ENCODE measurements at regions not wholly inside any gene's neighbourhood (a gene's known extent, or its start where the extent isn't known, plus 50 kb on each side); places are given as distances from the start of the nearest gene placed in this dataset.

DNA sequence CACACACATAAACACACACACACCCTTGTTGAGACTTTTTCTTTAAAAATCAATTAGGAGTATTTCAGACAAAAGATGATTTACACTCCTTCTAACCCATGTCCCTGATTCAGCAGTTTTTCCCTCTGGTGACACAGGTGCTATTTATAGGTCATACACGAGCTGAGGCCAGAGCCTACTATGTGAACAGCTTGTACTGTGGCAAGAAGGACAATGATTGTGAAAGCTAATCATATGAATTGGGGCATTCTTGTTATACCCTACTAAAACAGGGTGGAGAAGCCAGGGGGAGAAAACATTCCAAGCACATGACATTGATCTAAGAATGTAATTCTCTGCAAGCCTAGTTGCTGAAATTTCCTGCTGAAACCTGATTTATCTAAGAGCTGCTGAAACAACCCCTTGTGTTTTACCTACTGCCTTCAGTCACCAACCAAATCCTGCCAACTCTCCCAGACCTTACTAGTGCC, 60.3 kb downstream of the XCL1 start:
- Mint-ChIP-seq H3K9me3 (no peaks in the 10 kb centered on the region), H3K4me1 (peaks cover 2% of the 10 kb centered on the region in 2 experiments; a peak in 1 of 4 replicates), H3K27me3 (ENCODE audit: low read depth) (no peaks in the 10 kb centered on the region; the same call in 1 of the 2 replicates), H3K27ac (no peak overlapping the region), H3K4me3 (no peak overlapping the region), H3K36me3 (ENCODE audit: insufficient read depth in 1 of 3, low read depth in 3 of 3) (no peaks in the 10 kb centered on the region)
- Histone ChIP-seq H2BK20ac (ENCODE audit: low read depth, low read length, poor library complexity, severe bottlenecking) (no peak overlapping the region), H4K91ac (ENCODE audit: insufficient read length, low read depth, low read length) (no peak overlapping the region), H3K9me3 (ENCODE audit: control insufficient read depth, low read depth, low read length) (no peaks in the 10 kb centered on the region), H3K4me2 (ENCODE audit: insufficient read depth, insufficient read length, low read length) (no peak overlapping the region), H2BK12ac (ENCODE audit: insufficient read length, low read depth, low read length) (no peak overlapping the region), H3K56ac (ENCODE audit: insufficient read length, low read depth, low read length) (no peak overlapping the region), H4K8ac (replicated peaks; ENCODE audit: insufficient read length, low read depth, low read length) (no peak overlapping the region), H3K27ac (ENCODE audit: insufficient read length, low read depth, low read length) (no peak overlapping the region), H3K4me1 (ENCODE audit: insufficient read depth, low read length) (no peaks in the 10 kb centered on the region), H2BK5ac (ENCODE audit: insufficient read length, low read length) (no peak overlapping the region), H3K79me2 (ENCODE audit: insufficient read depth, low read length) (no peaks in the 10 kb centered on the region), H3K23ac (ENCODE audit: insufficient read length, low read depth, low read length) (no peak overlapping the region), H2AFZ (ENCODE audit: low read length) (no peak overlapping the region), H3K4ac (ENCODE audit: low read depth, low read length) (no peak overlapping the region), H3T11ph (ENCODE audit: low read length) (no peak overlapping the region), H3K27me3 (ENCODE audit: insufficient read depth, low read length) (no peaks in the 10 kb centered on the region), H3K14ac (ENCODE audit: insufficient read depth, low read length) (no peak overlapping the region), H4K20me1 (ENCODE audit: control insufficient read depth, insufficient read depth, insufficient read length) (no peaks in the 10 kb centered on the region), H3K23me2 (ENCODE audit: insufficient read length, low read depth, low read length, poor library complexity, severe bottlenecking) (no peaks in the 10 kb centered on the region), H3K79me1 (ENCODE audit: insufficient read depth, low read depth, low read length, poor library complexity, severe bottlenecking) (no peaks in the 10 kb centered on the region), H2BK15ac (ENCODE audit: low read depth, low read length) (no peak overlapping the region), H2BK120ac (ENCODE audit: low read depth, low read length, poor library complexity, severe bottlenecking) (no peak overlapping the region), H3K18ac (ENCODE audit: insufficient read length, low read depth, low read length) (no peak overlapping the region), H2AK5ac (ENCODE audit: insufficient read length, low read length) (no peak overlapping the region), H3K9ac (ENCODE audit: extremely low read depth, insufficient read length, low read length) (no peak overlapping the region), H4K5ac (ENCODE audit: insufficient read length, low read depth, low read length) (no peak overlapping the region)
- WGBS (ENCODE audit: extremely low coverage, insufficient read length, low lambda C conversion rate): no CpG with 5 or more reads among the region's 1 CpG
- DNase-seq: no peak
- TF ChIP-seq, protein P1, sequence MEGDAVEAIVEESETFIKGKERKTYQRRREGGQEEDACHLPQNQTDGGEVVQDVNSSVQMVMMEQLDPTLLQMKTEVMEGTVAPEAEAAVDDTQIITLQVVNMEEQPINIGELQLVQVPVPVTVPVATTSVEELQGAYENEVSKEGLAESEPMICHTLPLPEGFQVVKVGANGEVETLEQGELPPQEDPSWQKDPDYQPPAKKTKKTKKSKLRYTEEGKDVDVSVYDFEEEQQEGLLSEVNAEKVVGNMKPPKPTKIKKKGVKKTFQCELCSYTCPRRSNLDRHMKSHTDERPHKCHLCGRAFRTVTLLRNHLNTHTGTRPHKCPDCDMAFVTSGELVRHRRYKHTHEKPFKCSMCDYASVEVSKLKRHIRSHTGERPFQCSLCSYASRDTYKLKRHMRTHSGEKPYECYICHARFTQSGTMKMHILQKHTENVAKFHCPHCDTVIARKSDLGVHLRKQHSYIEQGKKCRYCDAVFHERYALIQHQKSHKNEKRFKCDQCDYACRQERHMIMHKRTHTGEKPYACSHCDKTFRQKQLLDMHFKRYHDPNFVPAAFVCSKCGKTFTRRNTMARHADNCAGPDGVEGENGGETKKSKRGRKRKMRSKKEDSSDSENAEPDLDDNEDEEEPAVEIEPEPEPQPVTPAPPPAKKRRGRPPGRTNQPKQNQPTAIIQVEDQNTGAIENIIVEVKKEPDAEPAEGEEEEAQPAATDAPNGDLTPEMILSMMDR (conservative IDR thresholded peaks at IDR 0.05): no peak
